GM23338 (cell line): ENCODE measurements at regions not wholly inside any gene's neighbourhood (a gene's known extent, or its start where the extent isn't known, plus 50 kb on each side); places are given as distances from the start of the nearest gene placed in this dataset.

ENCODE experiments used
- CREB1 ChIP-seq: fragments of 250-450 bp; sonication (Bioruptor Pico); IDR thresholded peaks from 2 replicates; pipeline ENCODE4 v1.5.0; 2020; ENCODE audit warnings: low read depth, mild to moderate bottlenecking, moderate library complexity
- EZH2phosphoT487 ChIP-seq: fragments of 200-600 bp; sonication (generic); IDR thresholded peaks from one replicate; pipeline ENCODE4 v1.8.1; 2018; ENCODE audit warnings: antibody characterized with exemption; ENCODE audit not compliant: unreplicated experiment
- TF ChIP-seq, protein P1 (sequence below), 2 experiments: fragments of 200-600 bp in 1 of 2; sonication (generic) in 1 of 2; conservative IDR thresholded peaks; 2 replicates each; pipeline versions ENCODE4 v1.5.1 to v1.6.1; 2016 to 2017; ENCODE audit warnings: antibody characterized with exemption in 2 of 2, low read depth in 2 of 2, mild to moderate bottlenecking in 2 of 2, moderate library complexity in 1 of 2
- TF ChIP-seq, protein P2 (sequence below): IDR thresholded peaks from 2 replicates; pipeline ENCODE4 v1.6.1; 2016; ENCODE audit warnings: antibody characterized with exemption

DNA sequence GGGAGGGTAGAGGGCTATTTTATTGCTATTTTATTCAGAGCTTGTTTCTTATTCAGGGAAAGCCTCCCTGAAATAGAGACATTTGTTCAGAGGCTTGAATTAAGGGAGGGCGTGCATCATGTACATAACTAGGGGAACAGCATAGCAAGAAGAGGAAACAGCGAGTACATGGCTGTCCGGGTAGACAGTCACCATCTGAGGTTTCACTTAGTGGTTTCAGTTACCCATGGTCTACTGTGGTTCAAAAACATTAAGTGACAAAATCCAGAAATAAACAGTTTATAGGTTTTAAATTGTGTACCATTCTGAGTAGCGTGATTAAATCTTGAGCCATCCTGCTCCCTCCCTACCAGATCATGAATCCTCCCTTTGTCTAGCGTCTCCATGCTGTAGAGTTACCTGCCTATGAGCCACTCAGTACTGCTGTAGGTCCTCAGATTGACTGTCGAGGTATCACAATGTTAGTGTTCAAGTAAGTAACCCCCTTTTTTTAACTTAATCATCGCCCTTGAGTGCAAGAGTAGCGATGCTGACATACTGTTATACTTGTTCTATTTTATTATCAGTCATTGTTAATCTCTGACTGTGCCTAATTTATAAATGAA lies 791.5 kb downstream of the TFAP2A start:
- TF ChIP-seq, protein P1, sequence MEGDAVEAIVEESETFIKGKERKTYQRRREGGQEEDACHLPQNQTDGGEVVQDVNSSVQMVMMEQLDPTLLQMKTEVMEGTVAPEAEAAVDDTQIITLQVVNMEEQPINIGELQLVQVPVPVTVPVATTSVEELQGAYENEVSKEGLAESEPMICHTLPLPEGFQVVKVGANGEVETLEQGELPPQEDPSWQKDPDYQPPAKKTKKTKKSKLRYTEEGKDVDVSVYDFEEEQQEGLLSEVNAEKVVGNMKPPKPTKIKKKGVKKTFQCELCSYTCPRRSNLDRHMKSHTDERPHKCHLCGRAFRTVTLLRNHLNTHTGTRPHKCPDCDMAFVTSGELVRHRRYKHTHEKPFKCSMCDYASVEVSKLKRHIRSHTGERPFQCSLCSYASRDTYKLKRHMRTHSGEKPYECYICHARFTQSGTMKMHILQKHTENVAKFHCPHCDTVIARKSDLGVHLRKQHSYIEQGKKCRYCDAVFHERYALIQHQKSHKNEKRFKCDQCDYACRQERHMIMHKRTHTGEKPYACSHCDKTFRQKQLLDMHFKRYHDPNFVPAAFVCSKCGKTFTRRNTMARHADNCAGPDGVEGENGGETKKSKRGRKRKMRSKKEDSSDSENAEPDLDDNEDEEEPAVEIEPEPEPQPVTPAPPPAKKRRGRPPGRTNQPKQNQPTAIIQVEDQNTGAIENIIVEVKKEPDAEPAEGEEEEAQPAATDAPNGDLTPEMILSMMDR (conservative IDR thresholded peaks at IDR 0.05; ENCODE audit: low read depth in 2 of 2) = no peak
- TF ChIP-seq EZH2phosphoT487 = no peak
- TF ChIP-seq, protein P2, sequence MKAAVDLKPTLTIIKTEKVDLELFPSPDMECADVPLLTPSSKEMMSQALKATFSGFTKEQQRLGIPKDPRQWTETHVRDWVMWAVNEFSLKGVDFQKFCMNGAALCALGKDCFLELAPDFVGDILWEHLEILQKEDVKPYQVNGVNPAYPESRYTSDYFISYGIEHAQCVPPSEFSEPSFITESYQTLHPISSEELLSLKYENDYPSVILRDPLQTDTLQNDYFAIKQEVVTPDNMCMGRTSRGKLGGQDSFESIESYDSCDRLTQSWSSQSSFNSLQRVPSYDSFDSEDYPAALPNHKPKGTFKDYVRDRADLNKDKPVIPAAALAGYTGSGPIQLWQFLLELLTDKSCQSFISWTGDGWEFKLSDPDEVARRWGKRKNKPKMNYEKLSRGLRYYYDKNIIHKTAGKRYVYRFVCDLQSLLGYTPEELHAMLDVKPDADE = no peak
- no peak for TF ChIP-seq CREB1 (CRISPR knock-in tag)
